OCI-LY1 (cell line): ENCODE measurements at regions not wholly inside any gene's neighbourhood (a gene's known extent, or its start where the extent isn't known, plus 50 kb on each side); places are given as distances from the start of the nearest gene placed in this dataset.
A peak's percentile ranks its signal among the peaks of the same experiment; 100 is the strongest.

Experiments used
- H2AFZ ChIP-seq: fragments of 200-600 bp; sonication (generic), shearing (Covaris generic); 2 replicates; pipeline ENCODE4 v1.6.0; 2014; ENCODE audit warnings: antibody characterized with exemption, mild to moderate bottlenecking, low read length
- H3F3A ChIP-seq: fragments of 200-600 bp; sonication (generic), shearing (Covaris generic); 2 replicates; pipeline ENCODE4 v1.6.0; 2014; ENCODE audit warnings: mild to moderate bottlenecking, antibody characterized with exemption, low read length, moderate library complexity; ENCODE audit not compliant: insufficient read depth
- H3K27ac ChIP-seq: fragments of 200-600 bp; sonication (generic); 2 replicates; pipeline ENCODE4 v1.5.1; 2014; ENCODE audit warnings: low read length, mixed run types, mild to moderate bottlenecking, low read depth; ENCODE audit not compliant: poor library complexity, severe bottlenecking
- H3K27me3 ChIP-seq: fragments of 200-600 bp; sonication (generic); 2 replicates; pipeline ENCODE4 v1.6.0; 2014; ENCODE audit warnings: antibody characterized with exemption, mild to moderate bottlenecking, low read length, moderate library complexity; ENCODE audit not compliant: insufficient read depth
- H3K36me3 ChIP-seq: fragments of 200-600 bp; sonication (generic); 2 replicates; pipeline ENCODE4 v1.6.1; 2014; ENCODE audit warnings: mild to moderate bottlenecking, antibody characterized with exemption, low read length, moderate library complexity, mixed read lengths; ENCODE audit not compliant: insufficient read depth
- H3K4me1 ChIP-seq: fragments of 200-600 bp; sonication (generic); 2 replicates; pipeline ENCODE4 v1.5.1; 2014; ENCODE audit warnings: mild to moderate bottlenecking, low read length, moderate library complexity; ENCODE audit not compliant: insufficient read depth, severe bottlenecking
- H3K4me2 ChIP-seq: fragments of 200-600 bp; sonication (generic), shearing (Covaris generic); 2 replicates; pipeline ENCODE4 v1.6.1; 2014; ENCODE audit warnings: low read length
- H3K4me3 ChIP-seq: fragments of 200-600 bp; sonication (generic); 2 replicates; pipeline ENCODE4 v1.5.1; 2014; ENCODE audit warnings: low read length, low read depth, mild to moderate bottlenecking, mixed read lengths; ENCODE audit not compliant: poor library complexity, severe bottlenecking
- H3K79me2 ChIP-seq: fragments of 200-600 bp; shearing (Covaris generic); 2 replicates; pipeline ENCODE4 v1.6.1; 2016; ENCODE audit warnings: mixed run types, low read length, mixed read lengths; ENCODE audit not compliant: insufficient read depth
- H3K9ac ChIP-seq: fragments of 200-600 bp; sonication (generic), shearing (Covaris generic); 2 replicates; pipeline ENCODE4 v1.6.1; 2014; ENCODE audit warnings: mild to moderate bottlenecking, low read length, mixed read lengths
- H3K9me2 ChIP-seq: fragments of 200-600 bp; sonication (generic), shearing (Covaris generic); 2 replicates; pipeline ENCODE4 v1.6.1; 2014; ENCODE audit warnings: low read depth, mild to moderate bottlenecking, low read length, mixed read lengths
- H3K9me3 ChIP-seq: fragments of 200-600 bp; shearing (Covaris generic); 2 replicates; pipeline ENCODE4 v1.6.1; 2014; ENCODE audit warnings: low read length, mixed read lengths
- H4K20me1 ChIP-seq: fragments of 200-600 bp; sonication (generic), shearing (Covaris generic); 2 replicates; pipeline ENCODE4 v1.6.0; 2016; ENCODE audit warnings: mild to moderate bottlenecking, low read length; ENCODE audit not compliant: insufficient read depth
- EZH2 ChIP-seq: fragments of 200-600 bp; sonication (generic), shearing (Covaris generic); IDR thresholded peaks from 2 replicates; pipeline ENCODE4 v1.8.0; 2017; ENCODE audit warnings: borderline replicate concordance, mixed run types, mild to moderate bottlenecking, antibody characterized with exemption, low read length, moderate library complexity, mixed read lengths
- TF ChIP-seq, protein P1 (sequence below): fragments of 200-600 bp; sonication (generic), shearing (Covaris generic); IDR thresholded peaks from 2 replicates; pipeline ENCODE4 v1.5.1; 2017; ENCODE audit warnings: mild to moderate bottlenecking, antibody characterized with exemption, low read length, moderate library complexity, mixed read lengths

GRCh38 chr1:229751610-229752009, 125.6 kb downstream of the URB2 start:
- H4K20me1 ChIP-seq = no peaks in the 10 kb centered on the region
- H3K36me3 ChIP-seq = no peaks in the 10 kb centered on the region
- no peaks in the 10 kb centered on the region for H3K79me2 ChIP-seq
- H3K9ac ChIP-seq = no peak overlapping the region
- H3K4me2 ChIP-seq = no peak overlapping the region
- H3K27ac ChIP-seq = no peak overlapping the region
- no peaks in the 10 kb centered on the region for H3K4me1 ChIP-seq
- H2AFZ ChIP-seq = no peak overlapping the region
- H3K9me2 ChIP-seq = no peaks in the 10 kb centered on the region
- TF ChIP-seq, protein P1, sequence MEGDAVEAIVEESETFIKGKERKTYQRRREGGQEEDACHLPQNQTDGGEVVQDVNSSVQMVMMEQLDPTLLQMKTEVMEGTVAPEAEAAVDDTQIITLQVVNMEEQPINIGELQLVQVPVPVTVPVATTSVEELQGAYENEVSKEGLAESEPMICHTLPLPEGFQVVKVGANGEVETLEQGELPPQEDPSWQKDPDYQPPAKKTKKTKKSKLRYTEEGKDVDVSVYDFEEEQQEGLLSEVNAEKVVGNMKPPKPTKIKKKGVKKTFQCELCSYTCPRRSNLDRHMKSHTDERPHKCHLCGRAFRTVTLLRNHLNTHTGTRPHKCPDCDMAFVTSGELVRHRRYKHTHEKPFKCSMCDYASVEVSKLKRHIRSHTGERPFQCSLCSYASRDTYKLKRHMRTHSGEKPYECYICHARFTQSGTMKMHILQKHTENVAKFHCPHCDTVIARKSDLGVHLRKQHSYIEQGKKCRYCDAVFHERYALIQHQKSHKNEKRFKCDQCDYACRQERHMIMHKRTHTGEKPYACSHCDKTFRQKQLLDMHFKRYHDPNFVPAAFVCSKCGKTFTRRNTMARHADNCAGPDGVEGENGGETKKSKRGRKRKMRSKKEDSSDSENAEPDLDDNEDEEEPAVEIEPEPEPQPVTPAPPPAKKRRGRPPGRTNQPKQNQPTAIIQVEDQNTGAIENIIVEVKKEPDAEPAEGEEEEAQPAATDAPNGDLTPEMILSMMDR = no peak
- no peak for TF ChIP-seq EZH2
- H3F3A ChIP-seq = no peaks in the 10 kb centered on the region
- no peak overlapping the region for H3K4me3 ChIP-seq
- H3K9me3 ChIP-seq = no peaks in the 10 kb centered on the region
- H3K27me3 ChIP-seq = no peaks in the 10 kb centered on the region

DNA sequence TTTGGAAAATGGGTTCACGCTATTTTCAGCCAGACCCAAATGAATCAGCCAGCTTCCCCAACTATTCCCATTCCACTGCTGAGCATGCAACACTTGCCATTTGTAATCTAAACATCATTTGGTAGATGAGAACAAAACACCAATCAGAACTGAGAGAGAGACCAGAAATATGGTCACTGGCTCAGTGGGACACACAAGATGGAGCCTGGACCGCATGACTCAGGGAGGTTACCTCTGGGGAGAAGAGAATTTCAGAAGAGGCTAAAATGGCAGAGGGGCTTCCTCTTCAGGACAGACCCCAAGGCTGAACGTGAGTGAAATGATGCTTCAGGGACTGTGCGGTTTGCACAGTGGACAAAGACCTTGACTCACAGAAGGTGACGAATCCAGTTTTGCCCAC, 126.6 kb downstream of the URB2 start:
- H3K9me3 ChIP-seq = no peaks in the 10 kb centered on the region
- H3K4me1 ChIP-seq = no peaks in the 10 kb centered on the region

DNA sequence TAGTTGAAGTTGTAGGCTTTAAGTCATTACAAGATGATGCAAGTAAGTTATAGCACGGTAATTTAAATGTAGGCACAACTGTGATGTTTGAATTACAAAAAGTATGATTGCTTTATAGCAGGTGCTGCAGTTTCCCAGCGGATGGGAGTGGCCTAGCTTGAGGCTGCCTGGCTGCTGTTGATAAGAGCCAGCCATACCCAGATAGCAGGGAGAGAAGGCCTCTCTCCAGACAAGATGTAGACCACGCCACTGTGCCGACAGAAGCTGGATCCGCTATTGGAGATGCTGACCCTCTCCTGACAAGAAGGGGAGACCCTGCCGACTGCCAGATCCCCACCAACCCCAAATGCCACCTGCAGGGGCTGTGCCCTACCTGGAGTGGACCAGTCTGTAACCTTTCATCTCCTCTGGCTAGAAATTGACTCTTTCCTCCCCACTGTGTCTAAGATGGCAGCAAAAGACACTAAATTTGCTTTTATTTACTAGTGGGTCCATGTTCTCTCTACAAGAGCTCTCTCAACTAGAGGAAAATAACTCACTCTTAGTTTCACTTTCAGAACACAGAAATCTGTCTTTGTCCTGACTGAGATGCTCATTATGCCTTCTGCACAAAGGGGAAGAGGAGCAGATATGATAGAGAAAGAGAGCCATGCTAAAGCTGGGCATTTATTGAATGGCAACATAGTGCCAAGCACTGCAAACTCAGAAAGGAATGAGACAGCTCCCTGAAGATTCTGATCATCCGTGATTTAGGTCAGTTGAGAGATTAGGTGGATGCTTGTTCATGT, 127.9 kb downstream of the URB2 start:
- Histone ChIP-seq H3F3A (no peaks in the 10 kb centered on the region), H3K9me2 (no peaks in the 10 kb centered on the region), H3K4me2 (0 out of 2 replicates have a peak overlapping the region, but pooled peaks have one; percentile 4), H3K9ac (no peak overlapping the region), H4K20me1 (no peaks in the 10 kb centered on the region), H3K4me1 (no peaks in the 10 kb centered on the region), H3K27me3 (no peaks in the 10 kb centered on the region; the same call in 1 of the 2 replicates), H2AFZ (no peak overlapping the region), H3K36me3 (no peaks in the 10 kb centered on the region), H3K9me3 (no peaks in the 10 kb centered on the region), H3K4me3 (no peak overlapping the region), H3K27ac (no peak overlapping the region), H3K79me2 (no peaks in the 10 kb centered on the region)
- no peak for TF ChIP-seq EZH2
- TF ChIP-seq, protein P1 = no peak

More for the DNA sequence above, 126.6 kb downstream of the URB2 start:
- no peaks in the 10 kb centered on the region for H4K20me1 ChIP-seq
- H3K27me3 ChIP-seq = no peaks in the 10 kb centered on the region
- no peaks in the 10 kb centered on the region for H3F3A ChIP-seq
- no peak overlapping the region for H3K4me3 ChIP-seq
- H3K79me2 ChIP-seq = no peaks in the 10 kb centered on the region
- H3K27ac ChIP-seq = no peak overlapping the region
- H3K9ac ChIP-seq = no peak overlapping the region
- TF ChIP-seq, protein P1 = no peak
- no peak for TF ChIP-seq EZH2
- no peaks in the 10 kb centered on the region for H3K9me2 ChIP-seq
- H2AFZ ChIP-seq = no peak overlapping the region
- H3K4me2 ChIP-seq = no peak overlapping the region
- no peaks in the 10 kb centered on the region for H3K36me3 ChIP-seq
